K562 (cell line): ENCODE measurements at regions not wholly inside any gene's neighbourhood (a gene's known extent, or its start where the extent isn't known, plus 50 kb on each side); places are given as distances from the start of the nearest gene placed in this dataset.

ENCODE experiments used
- EZH2 ChIP-seq: IDR thresholded peaks from 2 replicates; pipeline ENCODE4 v1.6.1; 2012; ENCODE audit warnings: low read depth, mild to moderate bottlenecking, inconsistent platforms, low read length, borderline replicate concordance
- TF ChIP-seq, protein P1 (sequence below): fragments of 250-450 bp; sonication (Bioruptor Pico); IDR thresholded peaks from 2 replicates; pipeline ENCODE4 v1.5.0; 2020; ENCODE audit warnings: mild to moderate bottlenecking, borderline replicate concordance

DNA sequence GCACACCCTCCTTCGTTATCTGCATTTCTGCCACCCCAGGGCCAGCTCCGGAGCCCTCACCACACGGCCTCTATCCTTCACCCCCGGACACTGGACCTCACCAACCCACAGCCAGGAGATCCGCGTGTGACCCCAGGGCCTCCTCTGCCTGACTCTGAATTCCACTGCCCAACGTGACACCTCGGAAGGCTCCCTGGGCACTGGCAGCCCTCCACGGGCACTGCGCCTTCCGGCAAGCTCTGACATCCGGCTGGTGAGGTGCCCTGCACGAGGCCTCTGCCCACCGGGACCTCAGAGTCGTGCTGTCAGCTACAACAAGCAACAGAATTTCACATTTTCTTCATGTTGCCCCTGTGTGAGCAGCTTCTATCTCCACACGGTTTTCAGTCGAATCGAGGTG, 148.3 kb downstream of the CRYBB2 start:
- TF ChIP-seq, protein P1, sequence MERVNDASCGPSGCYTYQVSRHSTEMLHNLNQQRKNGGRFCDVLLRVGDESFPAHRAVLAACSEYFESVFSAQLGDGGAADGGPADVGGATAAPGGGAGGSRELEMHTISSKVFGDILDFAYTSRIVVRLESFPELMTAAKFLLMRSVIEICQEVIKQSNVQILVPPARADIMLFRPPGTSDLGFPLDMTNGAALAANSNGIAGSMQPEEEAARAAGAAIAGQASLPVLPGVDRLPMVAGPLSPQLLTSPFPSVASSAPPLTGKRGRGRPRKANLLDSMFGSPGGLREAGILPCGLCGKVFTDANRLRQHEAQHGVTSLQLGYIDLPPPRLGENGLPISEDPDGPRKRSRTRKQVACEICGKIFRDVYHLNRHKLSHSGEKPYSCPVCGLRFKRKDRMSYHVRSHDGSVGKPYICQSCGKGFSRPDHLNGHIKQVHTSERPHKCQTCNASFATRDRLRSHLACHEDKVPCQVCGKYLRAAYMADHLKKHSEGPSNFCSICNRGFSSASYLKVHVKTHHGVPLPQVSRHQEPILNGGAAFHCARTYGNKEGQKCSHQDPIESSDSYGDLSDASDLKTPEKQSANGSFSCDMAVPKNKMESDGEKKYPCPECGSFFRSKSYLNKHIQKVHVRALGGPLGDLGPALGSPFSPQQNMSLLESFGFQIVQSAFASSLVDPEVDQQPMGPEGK: no peak
- TF ChIP-seq EZH2: no peak
